GM12874 (cell line): ENCODE measurements at regions not wholly inside any gene's neighbourhood (a gene's known extent, or its start where the extent isn't known, plus 50 kb on each side); places are given as distances from the start of the nearest gene placed in this dataset.

Experiments used
- TF ChIP-seq, protein P1 (sequence below): IDR thresholded peaks from 2 replicates; pipeline ENCODE4 v1.5.1; 2011; ENCODE audit warnings: low read depth, mild to moderate bottlenecking, control low read depth, low read length, moderate library complexity; ENCODE audit not compliant: insufficient read depth

DNA sequence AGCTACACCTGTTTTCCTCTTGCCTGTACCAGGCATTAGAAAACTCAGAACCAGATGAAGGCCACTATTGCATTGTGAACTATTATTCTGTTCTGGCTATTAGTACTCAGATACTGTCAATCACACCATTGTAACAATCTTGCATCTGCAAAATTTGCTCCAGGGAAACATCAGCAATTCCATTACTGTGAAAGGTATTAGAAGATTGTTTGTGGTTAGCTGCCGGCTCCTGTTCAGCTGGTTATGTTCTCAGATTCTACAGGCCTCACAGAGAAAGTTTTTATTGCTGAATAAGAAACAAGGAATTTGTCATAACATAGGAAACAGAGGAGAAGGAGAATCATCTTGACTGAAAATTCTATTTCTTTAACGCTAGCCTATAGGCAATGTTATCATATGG, 179.9 kb downstream of the PLOD2 start:
- TF ChIP-seq, protein P1, sequence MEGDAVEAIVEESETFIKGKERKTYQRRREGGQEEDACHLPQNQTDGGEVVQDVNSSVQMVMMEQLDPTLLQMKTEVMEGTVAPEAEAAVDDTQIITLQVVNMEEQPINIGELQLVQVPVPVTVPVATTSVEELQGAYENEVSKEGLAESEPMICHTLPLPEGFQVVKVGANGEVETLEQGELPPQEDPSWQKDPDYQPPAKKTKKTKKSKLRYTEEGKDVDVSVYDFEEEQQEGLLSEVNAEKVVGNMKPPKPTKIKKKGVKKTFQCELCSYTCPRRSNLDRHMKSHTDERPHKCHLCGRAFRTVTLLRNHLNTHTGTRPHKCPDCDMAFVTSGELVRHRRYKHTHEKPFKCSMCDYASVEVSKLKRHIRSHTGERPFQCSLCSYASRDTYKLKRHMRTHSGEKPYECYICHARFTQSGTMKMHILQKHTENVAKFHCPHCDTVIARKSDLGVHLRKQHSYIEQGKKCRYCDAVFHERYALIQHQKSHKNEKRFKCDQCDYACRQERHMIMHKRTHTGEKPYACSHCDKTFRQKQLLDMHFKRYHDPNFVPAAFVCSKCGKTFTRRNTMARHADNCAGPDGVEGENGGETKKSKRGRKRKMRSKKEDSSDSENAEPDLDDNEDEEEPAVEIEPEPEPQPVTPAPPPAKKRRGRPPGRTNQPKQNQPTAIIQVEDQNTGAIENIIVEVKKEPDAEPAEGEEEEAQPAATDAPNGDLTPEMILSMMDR = no peak

GRCh38 chr3:145983101-145983500, 177.9 kb downstream of the PLOD2 start:
- TF ChIP-seq, protein P1 = no peak
